ENCODE measurements at regions not wholly inside any gene's neighbourhood (a gene's known extent, or its start where the extent isn't known, plus 50 kb on each side); places are given as distances from the start of the nearest gene placed in this dataset.

GRCh38 chr9:26520141-26520540, 372.5 kb downstream of the CAAP1 start:
- TF ChIP-seq REST (IDR thresholded peaks at IDR 0.05; ENCODE audit: low read depth) (no peak), YY1 (IDR thresholded peaks at IDR 0.05; ENCODE audit: low read depth) (no peak), TAF1 (IDR thresholded peaks at IDR 0.05; ENCODE audit: low read depth) (no peak), FOXM1 (IDR thresholded peaks at IDR 0.05; ENCODE audit: borderline replicate concordance, low read depth) (no peak), EP300 (IDR thresholded peaks at IDR 0.05; ENCODE audit: borderline replicate concordance) (no peak), CREB1 (IDR thresholded peaks at IDR 0.05; ENCODE audit: low read depth) (no peak), MAX (IDR thresholded peaks at IDR 0.05) (no peak), EGR1 (IDR thresholded peaks at IDR 0.05) (no peak), RAD21 (IDR thresholded peaks at IDR 0.05; ENCODE audit: low read depth) (no peak), TEAD4 (IDR thresholded peaks at IDR 0.05) (no peak), NFIC (IDR thresholded peaks at IDR 0.05) (no peak), USF1 (IDR thresholded peaks at IDR 0.05) (no peak)

GRCh38 chr9:26516773-26517343, 375.7 kb downstream of the CAAP1 start:
- no peak for TF ChIP-seq EP300 (IDR thresholded peaks at IDR 0.05; ENCODE audit: borderline replicate concordance)
- TF ChIP-seq USF1 (IDR thresholded peaks at IDR 0.05) = no peak
- no peak for TF ChIP-seq CEBPB (IDR thresholded peaks at IDR 0.05)
- no peak for TF ChIP-seq CREB1 (IDR thresholded peaks at IDR 0.05; ENCODE audit: low read depth)
- TF ChIP-seq YY1 (IDR thresholded peaks at IDR 0.05; ENCODE audit: low read depth) = no peak
- TF ChIP-seq NFIC (IDR thresholded peaks at IDR 0.05) = no peak
- no peak for TF ChIP-seq FOXM1 (IDR thresholded peaks at IDR 0.05; ENCODE audit: borderline replicate concordance, low read depth)

- TF ChIP-seq EP300 (IDR thresholded peaks at IDR 0.05; ENCODE audit: borderline replicate concordance) (no peak), TEAD4 (IDR thresholded peaks at IDR 0.05) (no peak), FOXM1 (IDR thresholded peaks at IDR 0.05; ENCODE audit: borderline replicate concordance, low read depth) (no peak), RAD21 (IDR thresholded peaks at IDR 0.05; ENCODE audit: low read depth) (no peak), MAX (IDR thresholded peaks at IDR 0.05) (no peak), CREB1 (IDR thresholded peaks at IDR 0.05; ENCODE audit: low read depth) (no peak), YY1 (IDR thresholded peaks at IDR 0.05; ENCODE audit: low read depth) (no peak), EGR1 (IDR thresholded peaks at IDR 0.05) (no peak), CEBPB (IDR thresholded peaks at IDR 0.05) (no peak), ZBTB7A (IDR thresholded peaks at IDR 0.05; ENCODE audit: low read depth) (no peak), USF1 (IDR thresholded peaks at IDR 0.05) (no peak), TAF1 (IDR thresholded peaks at IDR 0.05; ENCODE audit: low read depth) (no peak), NFIC (IDR thresholded peaks at IDR 0.05) (no peak), TCF12 (IDR thresholded peaks at IDR 0.05; ENCODE audit: low read depth) (no peak), REST (IDR thresholded peaks at IDR 0.05; ENCODE audit: low read depth) (no peak)
These were observed 378.9 kb downstream of the CAAP1 start for GRCh38 chr9:26513730-26514129.

- TF ChIP-seq YY1 (IDR thresholded peaks at IDR 0.05; ENCODE audit: low read depth) (no peak), RAD21 (IDR thresholded peaks at IDR 0.05; ENCODE audit: low read depth) (no peak), TCF12 (IDR thresholded peaks at IDR 0.05; ENCODE audit: low read depth) (no peak), NFIC (IDR thresholded peaks at IDR 0.05) (no peak), FOXM1 (IDR thresholded peaks at IDR 0.05; ENCODE audit: borderline replicate concordance, low read depth) (no peak), MAX (IDR thresholded peaks at IDR 0.05) (no peak), USF1 (IDR thresholded peaks at IDR 0.05) (no peak), TEAD4 (IDR thresholded peaks at IDR 0.05) (no peak), ZBTB7A (IDR thresholded peaks at IDR 0.05; ENCODE audit: low read depth) (no peak), CEBPB (IDR thresholded peaks at IDR 0.05) (no peak), REST (IDR thresholded peaks at IDR 0.05; ENCODE audit: low read depth) (no peak), EP300 (IDR thresholded peaks at IDR 0.05; ENCODE audit: borderline replicate concordance) (no peak), EGR1 (IDR thresholded peaks at IDR 0.05) (no peak), TAF1 (IDR thresholded peaks at IDR 0.05; ENCODE audit: low read depth) (no peak), CREB1 (IDR thresholded peaks at IDR 0.05; ENCODE audit: low read depth) (no peak)
These were observed 382.5 kb downstream of the CAAP1 start for GRCh38 chr9:26510137-26510536.

Measured in Ishikawa (cell line).